Mammary epithelial cell (primary cell): ENCODE measurements at regions not wholly inside any gene's neighbourhood (a gene's known extent, or its start where the extent isn't known, plus 50 kb on each side); places are given as distances from the start of the nearest gene placed in this dataset.

ENCODE experiments used
- CTCF ChIP-seq, 2 donors: IDR thresholded peaks in 1 of 2; conservative IDR thresholded peaks in 1 of 2; 2 replicates each; pipeline ENCODE4 v1.5.1; 2011 to 2012; ENCODE audit warnings: inconsistent platforms in 2 of 2, low read length in 2 of 2, mild to moderate bottlenecking in 2 of 2, control low read depth in 1 of 2, low read depth in 1 of 2; ENCODE audit not compliant: insufficient read depth in 1 of 2; ENCODE audit errors: extremely low read depth in 1 of 2
- EZH2 ChIP-seq: IDR thresholded peaks from 2 replicates; pipeline ENCODE4 v1.6.1; 2012; ENCODE audit warnings: low read length, inconsistent platforms, borderline replicate concordance

- TF ChIP-seq EZH2 (no peak), CTCF (conservative IDR thresholded peaks at IDR 0.05 in 1 of 2, IDR thresholded peaks at IDR 0.05 in 1 of 2; ENCODE audit: extremely low read depth in 1 of 2, insufficient read depth in 1 of 2, low read depth in 1 of 2, low read length in 2 of 2) (no peak)
Observed at GRCh38 chr4:166622425-166622977, 611.8 kb downstream of the SPOCK3 start.
